PC-3 (cell line): ENCODE measurements at regions not wholly inside any gene's neighbourhood (a gene's known extent, or its start where the extent isn't known, plus 50 kb on each side); places are given as distances from the start of the nearest gene placed in this dataset.

Source experiments
- ATAC-seq: fragments of 200-7000 bp; cut with Tn5 transposase; 2 replicates; pipeline ENCODE4 v1.9.1; 2020; ENCODE audit warnings: mild to moderate bottlenecking, moderate library complexity
- BruUV-seq: library from RNA; stranded (reverse); fragments of 400-500 nt; replicated peaks from 2 replicates; lab custom pipeline; 2021; lab: Mats Ljungman, UMichigan
- CTCF ChIA-PET: fragments of 300-600 bp; sonication (Branson Sonifier 250); formaldehyde crosslinking; loops from one replicate; lab custom pipeline; 2022; ENCODE audit warnings: antibody characterized with exemption; lab: Charles Lee
- POLR2A ChIA-PET: fragments of 300-600 bp; sonication (Branson Sonifier 250); formaldehyde crosslinking; loops from one replicate; lab custom pipeline; 2022; ENCODE audit warnings: antibody characterized with exemption; ENCODE audit not compliant: unreplicated experiment; lab: Charles Lee
- DNase-seq: peaks from one replicate; pipeline ENCODE4 v3.0.0-alpha.2; 2015
- H2AFZ ChIP-seq: fragments of 300-600 bp; sonication (generic); 2 replicates; pipeline ENCODE4 v1.6.0; 2016; ENCODE audit warnings: antibody characterized with exemption, low read length
- H3F3A ChIP-seq: fragments of 300-600 bp; sonication (generic); one replicate; pipeline ENCODE4 v1.6.0; 2017; ENCODE audit warnings: antibody characterized with exemption, low read length, control low read depth, mild to moderate bottlenecking; ENCODE audit not compliant: unreplicated experiment
- H3K27ac ChIP-seq: fragments of 300-600 bp; sonication (generic); 2 replicates; pipeline ENCODE4 v1.5.1; 2016; ENCODE audit warnings: mild to moderate bottlenecking, low read length
- H3K27me3 ChIP-seq: fragments of 300-600 bp; sonication (generic); 2 replicates; pipeline ENCODE4 v1.6.1; 2016; ENCODE audit warnings: low read length, mixed read lengths
- H3K36me3 ChIP-seq: fragments of 300-600 bp; sonication (generic); 2 replicates; pipeline ENCODE4 v1.6.1; 2016; ENCODE audit warnings: low read depth, mixed run types, low read length, mixed read lengths
- H3K4me1 ChIP-seq: fragments of 300-600 bp; sonication (generic); 2 replicates; pipeline ENCODE4 v1.5.1; 2016; ENCODE audit warnings: low read length; ENCODE audit not compliant: insufficient read depth
- H3K4me2 ChIP-seq: fragments of 300-600 bp; sonication (generic); 2 replicates; pipeline ENCODE4 v1.6.0; 2016; ENCODE audit warnings: low read length
- H3K4me3 ChIP-seq: fragments of 300-600 bp; sonication (generic); 2 replicates; pipeline ENCODE4 v1.5.1; 2016; ENCODE audit warnings: mild to moderate bottlenecking, low read length, mixed read lengths
- H3K79me2 ChIP-seq: fragments of 300-600 bp; sonication (generic); 2 replicates; pipeline ENCODE4 v1.6.1; 2017; ENCODE audit warnings: low read length, mixed read lengths
- H3K9ac ChIP-seq: fragments of 300-600 bp; sonication (generic); 2 replicates; pipeline ENCODE4 v1.6.0; 2016; ENCODE audit warnings: mild to moderate bottlenecking, low read length
- H3K9me2 ChIP-seq: fragments of 300-600 bp; sonication (generic); replicated peaks from 2 replicates; pipeline ENCODE4 v1.6.1; 2016; ENCODE audit warnings: mixed run types, low read length, mixed read lengths
- H3K9me3 ChIP-seq: fragments of 300-600 bp; sonication (generic); 2 replicates; pipeline ENCODE4 v1.6.1; 2016; ENCODE audit warnings: low read length, mixed read lengths
- H4K20me1 ChIP-seq: fragments of 300-600 bp; sonication (generic); 2 replicates; pipeline ENCODE4 v1.6.1; 2016; ENCODE audit warnings: low read length, mixed read lengths
- EZH2 ChIP-seq: fragments of 300-600 bp; sonication (generic); IDR thresholded peaks from one replicate; pipeline ENCODE4 v1.6.1; 2017; ENCODE audit warnings: antibody characterized with exemption, mild to moderate bottlenecking, low read length; ENCODE audit not compliant: unreplicated experiment
- EZH2phosphoT487 ChIP-seq: fragments of 300-600 bp; sonication (generic); IDR thresholded peaks from 2 replicates; pipeline ENCODE4 v1.6.1; 2018; ENCODE audit warnings: mild to moderate bottlenecking, antibody characterized with exemption, low read length, borderline replicate concordance
- intact Hi-C: fragments of 100-400 bp; cut with micrococcal nuclease; formaldehyde crosslinking; loops from 2 replicates; pipeline ENCODE4 v1.9.0; 2023
- TF ChIP-seq, protein P1 (sequence below): fragments of 300-600 bp; sonication (generic); conservative IDR thresholded peaks from 2 replicates; pipeline ENCODE4 v1.5.1; 2017; ENCODE audit warnings: antibody characterized with exemption, low read depth, mild to moderate bottlenecking, low read length

- no peak overlapping the region for H3K27ac ChIP-seq
- H3K27me3 ChIP-seq = no peaks in the 10 kb centered on the region
- BruUV-seq = no TSS peak
- no peak overlapping the region for H3K4me3 ChIP-seq
- no peaks in the 10 kb centered on the region for H3F3A ChIP-seq
- CTCF ChIA-PET = no interaction called here
- H3K9me2 ChIP-seq = no peaks in the 10 kb centered on the region
- no peaks in the 10 kb centered on the region for H3K9me3 ChIP-seq
- POLR2A ChIA-PET = no interaction called here
- no peak overlapping the region for H3K4me2 ChIP-seq
- no peak for DNase-seq
- no peak overlapping the region for H3K9ac ChIP-seq
- TF ChIP-seq, protein P1, sequence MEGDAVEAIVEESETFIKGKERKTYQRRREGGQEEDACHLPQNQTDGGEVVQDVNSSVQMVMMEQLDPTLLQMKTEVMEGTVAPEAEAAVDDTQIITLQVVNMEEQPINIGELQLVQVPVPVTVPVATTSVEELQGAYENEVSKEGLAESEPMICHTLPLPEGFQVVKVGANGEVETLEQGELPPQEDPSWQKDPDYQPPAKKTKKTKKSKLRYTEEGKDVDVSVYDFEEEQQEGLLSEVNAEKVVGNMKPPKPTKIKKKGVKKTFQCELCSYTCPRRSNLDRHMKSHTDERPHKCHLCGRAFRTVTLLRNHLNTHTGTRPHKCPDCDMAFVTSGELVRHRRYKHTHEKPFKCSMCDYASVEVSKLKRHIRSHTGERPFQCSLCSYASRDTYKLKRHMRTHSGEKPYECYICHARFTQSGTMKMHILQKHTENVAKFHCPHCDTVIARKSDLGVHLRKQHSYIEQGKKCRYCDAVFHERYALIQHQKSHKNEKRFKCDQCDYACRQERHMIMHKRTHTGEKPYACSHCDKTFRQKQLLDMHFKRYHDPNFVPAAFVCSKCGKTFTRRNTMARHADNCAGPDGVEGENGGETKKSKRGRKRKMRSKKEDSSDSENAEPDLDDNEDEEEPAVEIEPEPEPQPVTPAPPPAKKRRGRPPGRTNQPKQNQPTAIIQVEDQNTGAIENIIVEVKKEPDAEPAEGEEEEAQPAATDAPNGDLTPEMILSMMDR = no peak
- TF ChIP-seq EZH2phosphoT487 = no peak
- H2AFZ ChIP-seq = no peak overlapping the region
- no peaks in the 10 kb centered on the region for H3K79me2 ChIP-seq
- no peak for ATAC-seq
- no peaks in the 10 kb centered on the region for H4K20me1 ChIP-seq
- no peaks in the 10 kb centered on the region for H3K4me1 ChIP-seq
- no peaks in the 10 kb centered on the region for H3K36me3 ChIP-seq
- intact Hi-C loops = no loop called here
Observed at GRCh38 chrX:122940199-122940598, 243.9 kb upstream of the GRIA3 start.

GRCh38 chrX:122941806-122942205 lies 242.3 kb upstream of the GRIA3 start:
- no peaks in the 10 kb centered on the region for H3K4me1 ChIP-seq
- no peaks in the 10 kb centered on the region for H3K79me2 ChIP-seq
- no peak overlapping the region for H3K4me2 ChIP-seq
- POLR2A ChIA-PET = no interaction called here
- no peak overlapping the region for H2AFZ ChIP-seq
- DNase-seq = no peak
- intact Hi-C loops = no loop called here
- 0 out of 2 replicates have a peak, but pooled peaks cover 4% of the 10 kb centered on the region for H3K9me3 ChIP-seq
- no peaks in the 10 kb centered on the region for H3K27me3 ChIP-seq
- no peaks in the 10 kb centered on the region for H3K9me2 ChIP-seq
- no peak overlapping the region for H3K27ac ChIP-seq
- H3K36me3 ChIP-seq = no peaks in the 10 kb centered on the region
- H3K4me3 ChIP-seq = no peak overlapping the region
- H4K20me1 ChIP-seq = no peaks in the 10 kb centered on the region
- CTCF ChIA-PET = no interaction called here
- BruUV-seq = no TSS peak
- ATAC-seq = no peak
- TF ChIP-seq EZH2 (no peak), EZH2phosphoT487 (no peak)
- TF ChIP-seq, protein P1 = no peak
- no peaks in the 10 kb centered on the region for H3F3A ChIP-seq
- no peak overlapping the region for H3K9ac ChIP-seq

- Histone ChIP-seq H3K9ac (no peak overlapping the region), H3K79me2 (no peaks in the 10 kb centered on the region), H3K27ac (no peak overlapping the region), H2AFZ (no peak overlapping the region), H3K9me3 (0 out of 2 replicates have a peak, but pooled peaks cover 4% of the 10 kb centered on the region), H3K9me2 (no peaks in the 10 kb centered on the region), H3F3A (no peaks in the 10 kb centered on the region), H3K4me2 (no peak overlapping the region), H4K20me1 (no peaks in the 10 kb centered on the region), H3K36me3 (no peaks in the 10 kb centered on the region), H3K4me3 (no peak overlapping the region), H3K27me3 (no peaks in the 10 kb centered on the region), H3K4me1 (no peaks in the 10 kb centered on the region)
- BruUV-seq = no TSS peak
- no peak for ATAC-seq
- TF ChIP-seq EZH2phosphoT487 (no peak), EZH2 (no peak)
- TF ChIP-seq, protein P1 = no peak
- intact Hi-C loops = no loop called here
- ChIA-PET CTCF (no interaction called here), POLR2A (no interaction called here)
- peak; percentile 46 for DNase-seq
Observed at GRCh38 chrX:122943918-122944317, 240.2 kb upstream of the GRIA3 start.
